Epithelial cell of esophagus (primary cell): ENCODE measurements at regions not wholly inside any gene's neighbourhood (a gene's known extent, or its start where the extent isn't known, plus 50 kb on each side); places are given as distances from the start of the nearest gene placed in this dataset.
"Not testable (repeated sequence)": the region's sequence is repeated elsewhere in the genome, so short reads cannot be mapped to it uniquely, and the experiment has no call there.

Experiments used
- DNase-seq: peaks from one replicate; pipeline ENCODE4 v3.0.0; 2010; ENCODE audit warnings: low read depth
- H3K4me3 ChIP-seq: 2 replicates; pipeline ENCODE4 v1.5.1; 2011; ENCODE audit warnings: mild to moderate bottlenecking, low read length, control low read depth
- TF ChIP-seq, protein P1 (sequence below): IDR thresholded peaks from 2 replicates; pipeline ENCODE4 v1.5.1; 2011; ENCODE audit warnings: low read depth, mild to moderate bottlenecking, low read length, control low read depth, inconsistent platforms; ENCODE audit not compliant: insufficient read depth; ENCODE audit errors: missing control alignments

DNA sequence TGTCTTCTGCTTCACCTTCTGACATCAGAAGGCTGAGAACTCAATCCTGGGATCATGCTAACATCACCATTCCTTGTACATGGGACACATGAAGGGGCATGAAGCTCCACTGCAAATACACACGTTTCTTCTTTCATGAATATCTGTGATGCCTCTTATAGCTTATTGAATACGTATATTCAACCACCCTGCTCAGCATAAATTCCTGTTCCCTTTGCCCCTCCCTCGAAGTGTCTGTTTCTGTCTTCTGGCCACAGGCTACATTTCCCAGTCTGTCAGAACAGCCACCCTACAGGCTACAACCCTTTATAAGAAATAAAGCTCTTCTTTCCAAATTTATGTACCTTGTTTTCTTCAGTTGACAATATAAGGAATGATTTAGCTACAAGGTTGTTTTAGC is 201.3 kb upstream of the STS start:
- no peak for DNase-seq

GRCh38 chrX:6941041-6941440 is 206.5 kb upstream of the STS start:
- no peak for DNase-seq
- TF ChIP-seq, protein P1, sequence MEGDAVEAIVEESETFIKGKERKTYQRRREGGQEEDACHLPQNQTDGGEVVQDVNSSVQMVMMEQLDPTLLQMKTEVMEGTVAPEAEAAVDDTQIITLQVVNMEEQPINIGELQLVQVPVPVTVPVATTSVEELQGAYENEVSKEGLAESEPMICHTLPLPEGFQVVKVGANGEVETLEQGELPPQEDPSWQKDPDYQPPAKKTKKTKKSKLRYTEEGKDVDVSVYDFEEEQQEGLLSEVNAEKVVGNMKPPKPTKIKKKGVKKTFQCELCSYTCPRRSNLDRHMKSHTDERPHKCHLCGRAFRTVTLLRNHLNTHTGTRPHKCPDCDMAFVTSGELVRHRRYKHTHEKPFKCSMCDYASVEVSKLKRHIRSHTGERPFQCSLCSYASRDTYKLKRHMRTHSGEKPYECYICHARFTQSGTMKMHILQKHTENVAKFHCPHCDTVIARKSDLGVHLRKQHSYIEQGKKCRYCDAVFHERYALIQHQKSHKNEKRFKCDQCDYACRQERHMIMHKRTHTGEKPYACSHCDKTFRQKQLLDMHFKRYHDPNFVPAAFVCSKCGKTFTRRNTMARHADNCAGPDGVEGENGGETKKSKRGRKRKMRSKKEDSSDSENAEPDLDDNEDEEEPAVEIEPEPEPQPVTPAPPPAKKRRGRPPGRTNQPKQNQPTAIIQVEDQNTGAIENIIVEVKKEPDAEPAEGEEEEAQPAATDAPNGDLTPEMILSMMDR = no peak
- H3K4me3 ChIP-seq = no peak overlapping the region

More for the DNA sequence above, 201.3 kb upstream of the STS start:
- no peak overlapping the region for H3K4me3 ChIP-seq
- TF ChIP-seq, protein P1 = no peak

DNA sequence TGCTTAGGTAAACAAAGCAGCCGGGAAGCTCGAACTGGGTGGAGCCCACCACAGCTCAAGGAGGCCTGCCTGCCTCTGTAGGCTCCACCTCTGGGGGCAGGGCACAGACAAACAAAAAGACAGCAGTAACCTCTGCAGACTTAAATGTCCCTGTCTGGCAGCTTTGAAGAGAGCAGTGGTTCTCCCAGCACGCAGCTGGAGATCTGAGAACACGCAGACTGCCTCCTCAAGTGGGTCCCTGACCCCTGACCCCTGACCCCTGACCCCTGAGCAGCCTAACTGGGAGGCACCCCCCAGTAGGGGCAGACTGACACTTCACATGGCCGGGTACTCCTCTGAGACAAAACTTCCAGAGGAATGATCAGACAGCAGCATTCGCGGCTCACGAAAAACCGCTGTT is 214.6 kb upstream of the STS start:
- DNase-seq, H3K4me3 ChIP-seq: not testable (repeated sequence)

DNA sequence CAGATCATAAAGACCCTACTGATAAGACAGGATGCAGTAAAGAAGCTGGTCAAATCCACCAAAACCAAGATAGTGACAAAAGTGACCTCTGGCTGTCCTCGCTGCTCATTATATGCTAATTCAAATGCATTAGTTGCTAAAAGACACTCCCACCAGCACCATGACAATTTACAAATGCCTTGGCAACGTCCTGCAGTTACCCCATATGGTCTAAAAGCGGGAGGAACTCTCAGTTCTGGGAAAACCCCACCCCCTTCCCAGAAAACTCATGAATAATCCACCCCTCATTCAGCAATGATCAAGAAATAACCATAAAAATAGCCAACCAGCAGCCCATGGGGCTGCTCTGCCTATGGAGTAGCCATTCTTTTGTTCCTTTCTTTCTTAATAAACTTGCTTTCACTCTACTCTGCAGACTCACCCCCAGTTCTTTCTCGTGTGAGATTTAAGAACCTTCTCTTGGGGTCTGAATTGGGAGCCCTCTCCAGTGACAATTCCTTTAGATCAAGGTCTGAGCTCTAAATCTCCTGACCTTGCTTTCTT is 217.1 kb upstream of the STS start:
- TF ChIP-seq, protein P1 = no peak
- DNase-seq = no peak

DNA sequence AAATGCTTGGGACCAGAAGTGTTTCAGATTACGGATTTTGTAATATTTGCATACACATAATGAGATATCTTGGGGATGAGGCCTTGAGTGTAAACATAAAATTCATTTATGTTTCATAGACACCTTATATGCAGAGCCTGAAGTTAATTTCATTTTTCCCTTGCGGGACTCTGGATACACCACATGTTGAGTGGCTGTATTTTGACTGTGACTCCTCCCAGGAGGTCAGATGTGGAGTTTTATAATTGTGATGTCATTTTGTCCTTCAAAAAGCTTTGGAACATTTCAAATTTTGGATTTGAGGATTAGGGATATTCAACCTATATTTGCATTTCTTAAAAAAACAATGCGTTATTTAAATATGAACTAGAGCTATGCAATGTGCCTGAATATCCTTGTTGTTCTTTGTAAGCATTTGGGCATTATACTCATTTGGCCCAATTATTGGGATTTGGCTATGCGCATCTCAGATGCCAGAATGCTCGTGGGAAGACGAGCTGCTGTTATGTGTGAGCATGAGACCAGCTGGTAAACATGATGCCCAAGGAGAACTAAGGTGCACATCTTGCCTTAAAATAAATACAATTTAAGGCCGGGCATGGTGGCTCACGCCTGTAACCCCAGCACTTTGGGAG is 223.0 kb upstream of the STS start:
- H3K4me3 ChIP-seq = no peak overlapping the region
- no peak for DNase-seq
- TF ChIP-seq, protein P1 = no peak

More for the DNA sequence above, 217.1 kb upstream of the STS start:
- H3K4me3 ChIP-seq = no peak overlapping the region

DNA sequence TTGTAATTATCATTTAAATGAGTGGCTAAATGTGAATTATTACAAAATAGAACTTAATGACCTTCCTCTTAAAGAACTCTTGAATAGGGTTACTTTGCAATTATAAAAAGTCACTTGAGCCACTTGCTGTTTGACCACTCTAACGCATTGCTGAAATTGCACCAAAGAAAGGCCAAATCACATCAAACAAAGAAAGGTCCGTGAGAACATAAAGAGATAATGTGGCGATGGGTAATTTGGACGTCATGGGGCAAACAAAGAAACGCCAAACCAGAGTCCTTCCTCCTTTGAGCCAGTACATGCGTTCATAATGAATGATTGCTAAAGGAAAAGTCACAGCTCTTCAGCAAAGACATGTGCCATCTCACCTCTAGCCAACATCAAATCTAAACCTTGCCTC is 229.8 kb upstream of the STS start:
- H3K4me3 ChIP-seq = no peak overlapping the region
- TF ChIP-seq, protein P1 = no peak
- no peak for DNase-seq

GRCh38 chrX:6910218-6910617 is 237.3 kb upstream of the STS start:
- DNase-seq = peak; percentile 0
- TF ChIP-seq, protein P1 = no peak
- no peak overlapping the region for H3K4me3 ChIP-seq
